Glutamatergic neuron (in vitro differentiated cells): ENCODE measurements at regions not wholly inside any gene's neighbourhood (a gene's known extent, or its start where the extent isn't known, plus 50 kb on each side); places are given as distances from the start of the nearest gene placed in this dataset.
A peak's percentile ranks its signal among the peaks of the same experiment; 100 is the strongest.

Experiments
- DNase-seq: peaks from one replicate; pipeline ENCODE4 v3.0.0; 2022
- H3K27ac Mint-ChIP-seq: one replicate; pipeline ENCODE4 v1.8.0; 2020; ENCODE audit warnings: mild to moderate bottlenecking, mixed read lengths, inconsistent platforms; ENCODE audit not compliant: unreplicated experiment
- H3K27me3 Mint-ChIP-seq: one replicate; pipeline ENCODE4 v1.8.0; 2020; ENCODE audit warnings: mild to moderate bottlenecking, moderate library complexity, mixed read lengths, inconsistent platforms; ENCODE audit not compliant: unreplicated experiment
- H3K36me3 Mint-ChIP-seq: one replicate; pipeline ENCODE4 v1.8.0; 2020; ENCODE audit warnings: mild to moderate bottlenecking, mixed read lengths, inconsistent platforms; ENCODE audit not compliant: unreplicated experiment
- H3K4me1 Mint-ChIP-seq: one replicate; pipeline ENCODE4 v1.8.0; 2020; ENCODE audit warnings: mild to moderate bottlenecking, low read depth, mixed read lengths, inconsistent platforms; ENCODE audit not compliant: unreplicated experiment
- H3K4me3 Mint-ChIP-seq: one replicate; pipeline ENCODE4 v1.8.0; 2020; ENCODE audit warnings: mild to moderate bottlenecking, mixed read lengths, inconsistent platforms; ENCODE audit not compliant: unreplicated experiment
- H3K9me3 Mint-ChIP-seq: one replicate; pipeline ENCODE4 v1.8.0; 2020; ENCODE audit warnings: mild to moderate bottlenecking, moderate library complexity, mixed read lengths, inconsistent platforms; ENCODE audit not compliant: unreplicated experiment
- CTCF ChIP-seq: fragments of 200-600 bp; sonication (generic); IDR thresholded peaks from one replicate; pipeline ENCODE4 v1.5.0; 2021; ENCODE audit not compliant: partially characterized antibody, unreplicated experiment

GRCh38 chr12:22993609-22994315 is 368.8 kb downstream of the ETNK1 start:
- Mint-ChIP-seq H3K27me3 (peaks cover 3% of the 10 kb centered on the region), H3K9me3 (peaks cover 3% of the 10 kb centered on the region), H3K4me3 (no peak overlapping the region), H3K4me1 (peaks cover 15% of the 10 kb centered on the region), H3K36me3 (no peaks in the 10 kb centered on the region), H3K27ac (no peak overlapping the region)
- TF ChIP-seq CTCF, result no peak
- no peak for DNase-seq

GRCh38 chr12:22994316-22994675 is 369.3 kb downstream of the ETNK1 start:
- TF ChIP-seq CTCF, result no peak
- H3K4me1 Mint-ChIP-seq, result peaks cover 15% of the 10 kb centered on the region
- no peak overlapping the region for H3K27ac Mint-ChIP-seq
- H3K9me3 Mint-ChIP-seq, result peaks cover 3% of the 10 kb centered on the region
- DNase-seq, result no peak
- no peaks in the 10 kb centered on the region for H3K36me3 Mint-ChIP-seq
- H3K27me3 Mint-ChIP-seq, result peaks cover 5% of the 10 kb centered on the region
- no peak overlapping the region for H3K4me3 Mint-ChIP-seq

GRCh38 chr12:23001487-23001886 is 376.5 kb downstream of the ETNK1 start:
- H3K9me3 Mint-ChIP-seq, result peaks cover 7% of the 10 kb centered on the region
- no peak for TF ChIP-seq CTCF
- no peak for DNase-seq
- peaks cover 25% of the 10 kb centered on the region for H3K4me1 Mint-ChIP-seq
- peaks cover 8% of the 10 kb centered on the region for H3K36me3 Mint-ChIP-seq
- peaks cover 9% of the 10 kb centered on the region for H3K27me3 Mint-ChIP-seq
- no peak overlapping the region for H3K4me3 Mint-ChIP-seq
- H3K27ac Mint-ChIP-seq, result no peak overlapping the region

- Mint-ChIP-seq H3K4me1 (peaks cover 25% of the 10 kb centered on the region), H3K36me3 (peaks cover 11% of the 10 kb centered on the region), H3K27ac (peak overlapping the region; percentile 76), H3K27me3 (peaks cover 9% of the 10 kb centered on the region), H3K4me3 (no peak overlapping the region), H3K9me3 (peaks cover 7% of the 10 kb centered on the region)
- DNase-seq, result no peak
- no peak for TF ChIP-seq CTCF
These were observed 377.4 kb downstream of the ETNK1 start for GRCh38 chr12:23002381-23002780.

GRCh38 chr12:23004473-23005020 is 379.6 kb downstream of the ETNK1 start:
- Mint-ChIP-seq H3K27ac (no peak overlapping the region), H3K9me3 (peaks cover 4% of the 10 kb centered on the region), H3K27me3 (peaks cover 4% of the 10 kb centered on the region), H3K4me3 (no peak overlapping the region), H3K4me1 (peaks cover 25% of the 10 kb centered on the region), H3K36me3 (peaks cover 11% of the 10 kb centered on the region)
- DNase-seq, result no peak
- TF ChIP-seq CTCF, result no peak
